ENCODE measurements at regions not wholly inside any gene's neighbourhood (a gene's known extent, or its start where the extent isn't known, plus 50 kb on each side); places are given as distances from the start of the nearest gene placed in this dataset.

GRCh38 chr9:24616863-24617262, 71.2 kb upstream of the IZUMO3 start:
- DNase-seq: peak; percentile 22

GRCh38 chr9:24614070-24614469, 68.4 kb upstream of the IZUMO3 start:
- DNase-seq: no peak

- no peak for DNase-seq
Measured at GRCh38 chr9:24608599-24608998, 62.9 kb upstream of the IZUMO3 start.

- DNase-seq: no peak
Measured at GRCh38 chr9:24602693-24603352, 57.1 kb upstream of the IZUMO3 start.
